ENCODE measurements at regions not wholly inside any gene's neighbourhood (a gene's known extent, or its start where the extent isn't known, plus 50 kb on each side); places are given as distances from the start of the nearest gene placed in this dataset.

GRCh38 chr6:21526974-21527373 lies 66.6 kb upstream of the SOX4 start:
- DNase-seq (ENCODE audit: low spot score, unreplicated experiment) = no peak
- H3K36me3 Mint-ChIP-seq (ENCODE audit: insufficient read depth) = no peaks in the 10 kb centered on the region

GRCh38 chr6:21527731-21528130 lies 65.8 kb upstream of the SOX4 start:
- no peak for TF ChIP-seq CTCF (IDR thresholded peaks at IDR 0.05; ENCODE audit: unreplicated experiment)
- no peak overlapping the region for H3K27ac Mint-ChIP-seq
- H3K36me3 Mint-ChIP-seq (ENCODE audit: insufficient read depth) = no peaks in the 10 kb centered on the region
- peaks cover 2% of the 10 kb centered on the region for H3K4me1 Mint-ChIP-seq (ENCODE audit: low read depth)
- no peak for DNase-seq (ENCODE audit: low spot score, unreplicated experiment)
- no peak overlapping the region for H3K4me3 Mint-ChIP-seq (ENCODE audit: low read depth)
- H3K27me3 Mint-ChIP-seq = peaks cover under 1% of the 10 kb centered on the region
- H3K9me3 Mint-ChIP-seq (ENCODE audit: low read depth) = no peaks in the 10 kb centered on the region

More at GRCh38 chr6:21526974-21527373, 66.6 kb upstream of the SOX4 start:
- H3K4me3 Mint-ChIP-seq (ENCODE audit: low read depth) = no peak overlapping the region
- no peaks in the 10 kb centered on the region for H3K9me3 Mint-ChIP-seq (ENCODE audit: low read depth)
- H3K27ac Mint-ChIP-seq = no peak overlapping the region
- H3K4me1 Mint-ChIP-seq (ENCODE audit: low read depth) = peaks cover 2% of the 10 kb centered on the region
- no peak for TF ChIP-seq CTCF (IDR thresholded peaks at IDR 0.05; ENCODE audit: unreplicated experiment)
- peaks cover 4% of the 10 kb centered on the region for H3K27me3 Mint-ChIP-seq

GRCh38 chr6:21529431-21529830 lies 64.1 kb upstream of the SOX4 start:
- H3K4me1 Mint-ChIP-seq (ENCODE audit: low read depth) = no peaks in the 10 kb centered on the region
- no peaks in the 10 kb centered on the region for H3K9me3 Mint-ChIP-seq (ENCODE audit: low read depth)
- no peak overlapping the region for H3K27ac Mint-ChIP-seq
- no peaks in the 10 kb centered on the region for H3K36me3 Mint-ChIP-seq (ENCODE audit: insufficient read depth)
- DNase-seq (ENCODE audit: low spot score, unreplicated experiment) = no peak
- H3K4me3 Mint-ChIP-seq (ENCODE audit: low read depth) = no peak overlapping the region
- no peak for TF ChIP-seq CTCF (IDR thresholded peaks at IDR 0.05; ENCODE audit: unreplicated experiment)
- H3K27me3 Mint-ChIP-seq = no peaks in the 10 kb centered on the region

GRCh38 chr6:21531393-21531792 lies 62.2 kb upstream of the SOX4 start:
- TF ChIP-seq CTCF (IDR thresholded peaks at IDR 0.05; ENCODE audit: unreplicated experiment) = no peak
- no peak overlapping the region for H3K27ac Mint-ChIP-seq
- peaks cover 2% of the 10 kb centered on the region for H3K4me1 Mint-ChIP-seq (ENCODE audit: low read depth)
- H3K9me3 Mint-ChIP-seq (ENCODE audit: low read depth) = no peaks in the 10 kb centered on the region
- H3K36me3 Mint-ChIP-seq (ENCODE audit: insufficient read depth) = no peaks in the 10 kb centered on the region
- no peaks in the 10 kb centered on the region for H3K27me3 Mint-ChIP-seq
- no peak for DNase-seq (ENCODE audit: low spot score, unreplicated experiment)
- H3K4me3 Mint-ChIP-seq (ENCODE audit: low read depth) = no peak overlapping the region

- no peak overlapping the region for H3K4me3 Mint-ChIP-seq (ENCODE audit: low read depth)
- no peak for TF ChIP-seq CTCF (IDR thresholded peaks at IDR 0.05; ENCODE audit: unreplicated experiment)
- H3K9me3 Mint-ChIP-seq (ENCODE audit: low read depth) = no peaks in the 10 kb centered on the region
- no peak overlapping the region for H3K27ac Mint-ChIP-seq
- no peaks in the 10 kb centered on the region for H3K36me3 Mint-ChIP-seq (ENCODE audit: insufficient read depth)
- H3K4me1 Mint-ChIP-seq (ENCODE audit: low read depth) = peaks cover 16% of the 10 kb centered on the region
- DNase-seq (ENCODE audit: low spot score, unreplicated experiment) = no peak
- no peaks in the 10 kb centered on the region for H3K27me3 Mint-ChIP-seq
Observed at GRCh38 chr6:21533678-21534077, 59.9 kb upstream of the SOX4 start.
